ENCODE measurements at regions not wholly inside any gene's neighbourhood (a gene's known extent, or its start where the extent isn't known, plus 50 kb on each side); places are given as distances from the start of the nearest gene placed in this dataset.

- TF ChIP-seq ATF2 (CRISPR knock-in tag; IDR thresholded peaks at IDR 0.05; ENCODE audit: borderline replicate concordance, low read depth) (no peak), HMGA2 (CRISPR knock-in tag; IDR thresholded peaks at IDR 0.05) (no peak), MLX (CRISPR knock-in tag; IDR thresholded peaks at IDR 0.05) (no peak), ZNF281 (CRISPR knock-in tag; IDR thresholded peaks at IDR 0.05) (no peak), GTF2I (CRISPR knock-in tag; conservative IDR thresholded peaks at IDR 0.05) (no peak), CTCF (IDR thresholded peaks at IDR 0.05) (no peak), E2F1 (CRISPR knock-in tag; IDR thresholded peaks at IDR 0.05) (no peak), ZBTB43 (CRISPR knock-in tag; IDR thresholded peaks at IDR 0.05) (no peak), KAT7 (CRISPR knock-in tag; IDR thresholded peaks at IDR 0.05; ENCODE audit: borderline replicate concordance) (no peak)
These were observed 62.5 kb upstream of the ALDH1B1 start (continued) for GRCh38 chr9:38329968-38330367.

GRCh38 chr9:38328765-38329164, 63.7 kb upstream of the ALDH1B1 start:
- CTCF ChIA-PET: interaction anchor here (0.9 kb wide), 1 partner anchor 416 kb away, joined by 4 read pairs; no protein-coding TSS in a partner anchor
- H3K4me1 Mint-ChIP-seq: peaks cover under 1% of the 10 kb centered on the region
- TF ChIP-seq USF1 (CRISPR knock-in tag; IDR thresholded peaks at IDR 0.05) (no peak), ZNF121 (CRISPR knock-in tag; IDR thresholded peaks at IDR 0.05) (no peak), ZNF317 (CRISPR knock-in tag; IDR thresholded peaks at IDR 0.05; ENCODE audit: borderline replicate concordance, low read depth) (no peak), IRF2 (CRISPR knock-in tag; IDR thresholded peaks at IDR 0.05; ENCODE audit: borderline replicate concordance, low read depth) (no peak), JUN (CRISPR knock-in tag; IDR thresholded peaks at IDR 0.05) (no peak), RELA (CRISPR knock-in tag; IDR thresholded peaks at IDR 0.05; ENCODE audit: borderline replicate concordance) (no peak), ZNF423 (CRISPR knock-in tag; IDR thresholded peaks at IDR 0.05) (no peak), CREM (CRISPR knock-in tag; IDR thresholded peaks at IDR 0.05) (no peak), NFE2L1 (CRISPR knock-in tag; IDR thresholded peaks at IDR 0.05) (no peak), ZNF281 (CRISPR knock-in tag; IDR thresholded peaks at IDR 0.05) (no peak), ATF1 (CRISPR knock-in tag; IDR thresholded peaks at IDR 0.05) (no peak), GTF2I (CRISPR knock-in tag; conservative IDR thresholded peaks at IDR 0.05) (no peak)

More at GRCh38 chr9:38328765-38329164, 63.7 kb upstream of the ALDH1B1 start:
- no peak overlapping the region for H3K4me3 Mint-ChIP-seq
- ATAC-seq (no peak), DNase-seq (ENCODE audit: low spot score) (no peak)
- POLR2A ChIA-PET: no interaction called here
- peaks cover 8% of the 10 kb centered on the region for H3K9me3 Mint-ChIP-seq
- H3K36me3 Mint-ChIP-seq: 0 out of 2 replicates have a peak, but pooled peaks cover under 1% of the 10 kb centered on the region
- H3K27me3 Mint-ChIP-seq (ENCODE audit: low read depth): peaks cover 3% of the 10 kb centered on the region
- H3K27ac Mint-ChIP-seq: no peak overlapping the region

All from WTC11 (cell line).